Erythroblast (primary cell): ENCODE measurements at regions not wholly inside any gene's neighbourhood (a gene's known extent, or its start where the extent isn't known, plus 50 kb on each side); places are given as distances from the start of the nearest gene placed in this dataset.

Source experiments
- GATA1 ChIP-seq: IDR thresholded peaks from 2 replicates; pipeline ENCODE4 v1.6.1; 2011; ENCODE audit warnings: low read depth, mild to moderate bottlenecking, control low read depth, low read length, moderate library complexity
- POLR2A ChIP-seq: IDR thresholded peaks from 2 replicates; pipeline ENCODE4 v1.6.1; 2011; ENCODE audit warnings: mild to moderate bottlenecking, low read length

DNA sequence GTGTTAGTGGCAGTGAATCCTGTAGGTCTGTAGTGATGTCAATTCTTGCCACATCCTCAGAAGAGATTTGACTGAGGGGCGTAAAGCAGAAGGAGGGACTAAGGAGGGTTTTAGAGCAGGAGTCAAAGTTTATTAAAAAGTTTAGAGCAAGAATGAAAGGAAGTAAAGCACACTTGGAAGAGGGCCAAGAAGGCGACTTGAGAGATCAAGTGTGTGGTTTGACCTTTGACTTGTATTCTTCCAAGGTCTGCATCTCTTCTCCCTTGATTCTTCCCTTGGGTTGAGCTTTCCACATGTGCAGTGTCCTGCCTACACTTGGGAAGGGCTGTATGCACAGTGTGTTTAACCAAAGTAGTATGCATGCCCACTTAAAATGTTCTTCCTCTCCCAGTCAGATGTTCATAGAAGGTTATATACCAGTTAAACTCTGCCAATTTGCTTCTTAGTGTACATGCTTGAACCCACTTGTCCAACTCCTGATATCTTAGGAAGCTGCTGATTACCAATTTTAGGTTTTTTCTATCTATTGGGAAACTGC lies 627.6 kb downstream of the MMUT start:
- TF ChIP-seq POLR2A (no peak), GATA1 (no peak)
